GM10248 (cell line): ENCODE measurements at regions not wholly inside any gene's neighbourhood (a gene's known extent, or its start where the extent isn't known, plus 50 kb on each side); places are given as distances from the start of the nearest gene placed in this dataset.

Experiments
- CTCF ChIA-PET: fragments of 300-600 bp; sonication (Branson Sonifier 250); formaldehyde crosslinking; extraction: SDS; loops from one replicate; lab custom pipeline; 2021; ENCODE audit warnings: antibody characterized with exemption; lab: Yijun Ruan, JAX
- POLR2A ChIA-PET: fragments of 350-650 bp; sonication (Branson Sonifier 250); formaldehyde crosslinking; extraction: SDS; loops from one replicate; lab custom pipeline; 2020; ENCODE audit warnings: antibody characterized with exemption; lab: Yijun Ruan, JAX
- DNase-seq: peaks from one replicate; pipeline ENCODE4 v3.0.0; 2012; ENCODE audit errors: extremely low spot score
- TF ChIP-seq, protein P1 (sequence below): IDR thresholded peaks from 2 replicates; pipeline ENCODE4 v1.5.1; 2012; ENCODE audit warnings: mild to moderate bottlenecking, low read depth; ENCODE audit errors: extremely low read depth, missing control alignments, control extremely low read depth

DNA sequence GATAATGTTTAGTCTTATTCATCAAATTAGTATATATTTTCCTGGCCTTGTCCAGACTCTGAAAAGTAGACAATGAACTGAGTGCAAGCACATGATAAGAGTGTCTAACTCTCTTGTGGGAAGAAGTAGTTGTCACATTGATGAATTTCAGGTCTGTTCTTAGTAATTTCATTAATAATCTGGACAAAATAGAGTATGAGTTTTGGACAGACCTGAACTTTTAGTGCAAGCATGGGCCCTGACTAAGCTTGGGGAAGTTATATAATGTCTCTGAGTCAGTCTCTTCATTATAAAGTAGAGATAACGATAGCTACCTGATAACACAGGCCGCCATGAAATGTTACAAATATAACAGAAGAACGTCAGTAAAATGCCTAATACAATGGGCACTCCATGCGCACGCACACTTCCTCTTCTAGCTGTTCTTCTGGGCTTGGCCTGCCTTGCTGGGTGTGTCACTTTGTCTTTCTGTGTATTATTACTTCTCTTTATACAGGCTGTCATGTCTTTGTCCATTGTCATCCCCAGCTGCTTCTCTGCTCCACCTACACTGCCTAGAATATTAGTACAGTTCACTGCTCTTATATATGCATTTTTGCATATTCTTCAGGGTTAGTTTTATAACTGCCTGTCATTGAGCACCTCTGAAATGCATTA is 129.1 kb upstream of the HTR2A start:
- ChIA-PET CTCF (interaction anchor here (1.0 kb wide), 1 partner anchor 12 kb away, joined by 3 read pairs; no protein-coding TSS in a partner anchor), POLR2A (no interaction called here)
- no peak for DNase-seq
- TF ChIP-seq, protein P1, sequence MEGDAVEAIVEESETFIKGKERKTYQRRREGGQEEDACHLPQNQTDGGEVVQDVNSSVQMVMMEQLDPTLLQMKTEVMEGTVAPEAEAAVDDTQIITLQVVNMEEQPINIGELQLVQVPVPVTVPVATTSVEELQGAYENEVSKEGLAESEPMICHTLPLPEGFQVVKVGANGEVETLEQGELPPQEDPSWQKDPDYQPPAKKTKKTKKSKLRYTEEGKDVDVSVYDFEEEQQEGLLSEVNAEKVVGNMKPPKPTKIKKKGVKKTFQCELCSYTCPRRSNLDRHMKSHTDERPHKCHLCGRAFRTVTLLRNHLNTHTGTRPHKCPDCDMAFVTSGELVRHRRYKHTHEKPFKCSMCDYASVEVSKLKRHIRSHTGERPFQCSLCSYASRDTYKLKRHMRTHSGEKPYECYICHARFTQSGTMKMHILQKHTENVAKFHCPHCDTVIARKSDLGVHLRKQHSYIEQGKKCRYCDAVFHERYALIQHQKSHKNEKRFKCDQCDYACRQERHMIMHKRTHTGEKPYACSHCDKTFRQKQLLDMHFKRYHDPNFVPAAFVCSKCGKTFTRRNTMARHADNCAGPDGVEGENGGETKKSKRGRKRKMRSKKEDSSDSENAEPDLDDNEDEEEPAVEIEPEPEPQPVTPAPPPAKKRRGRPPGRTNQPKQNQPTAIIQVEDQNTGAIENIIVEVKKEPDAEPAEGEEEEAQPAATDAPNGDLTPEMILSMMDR, result no peak

DNA sequence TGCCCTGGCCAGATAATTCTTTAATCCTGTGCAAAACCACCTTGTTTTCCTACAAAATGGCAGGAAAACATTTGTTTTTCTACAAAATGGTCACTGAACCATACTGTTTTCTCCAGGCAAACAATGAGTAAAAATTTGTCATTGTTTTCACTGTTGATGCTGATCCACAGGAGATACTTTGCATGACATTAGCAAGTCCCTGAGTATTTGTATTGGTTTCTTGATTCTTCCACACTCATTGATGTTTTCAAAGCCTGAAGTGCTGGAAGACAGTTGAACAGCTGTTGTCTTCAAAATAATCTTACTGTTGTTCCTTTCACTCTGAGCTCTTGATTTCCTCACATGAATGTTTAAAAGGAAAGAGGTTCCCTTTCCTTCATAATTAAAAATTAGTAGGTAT is 123.1 kb upstream of the HTR2A start:
- no peak for DNase-seq
- TF ChIP-seq, protein P1, result no peak
- POLR2A ChIA-PET, result no interaction called here
- CTCF ChIA-PET, result no interaction called here

DNA sequence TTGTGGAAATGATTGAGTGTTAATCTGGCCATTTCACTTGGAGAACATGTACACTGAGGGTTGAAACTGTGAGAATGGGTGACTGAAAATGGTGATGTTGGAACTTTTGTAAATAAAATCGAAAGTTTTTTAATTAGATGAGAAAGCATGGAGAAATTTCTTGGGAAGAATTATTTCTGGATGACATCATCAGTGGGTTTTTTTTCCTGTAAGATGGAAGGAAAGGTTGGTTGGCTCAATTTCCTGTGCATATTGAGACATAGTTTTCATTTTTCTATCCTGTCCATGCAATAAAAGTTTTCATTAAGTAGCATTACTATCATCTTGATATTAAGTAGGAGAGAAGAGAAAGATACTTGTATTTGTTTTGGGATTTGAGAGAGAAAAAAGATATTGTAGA is 120.6 kb upstream of the HTR2A start:
- CTCF ChIA-PET, result no interaction called here
- TF ChIP-seq, protein P1, result no peak
- no peak for DNase-seq
- POLR2A ChIA-PET, result no interaction called here

DNA sequence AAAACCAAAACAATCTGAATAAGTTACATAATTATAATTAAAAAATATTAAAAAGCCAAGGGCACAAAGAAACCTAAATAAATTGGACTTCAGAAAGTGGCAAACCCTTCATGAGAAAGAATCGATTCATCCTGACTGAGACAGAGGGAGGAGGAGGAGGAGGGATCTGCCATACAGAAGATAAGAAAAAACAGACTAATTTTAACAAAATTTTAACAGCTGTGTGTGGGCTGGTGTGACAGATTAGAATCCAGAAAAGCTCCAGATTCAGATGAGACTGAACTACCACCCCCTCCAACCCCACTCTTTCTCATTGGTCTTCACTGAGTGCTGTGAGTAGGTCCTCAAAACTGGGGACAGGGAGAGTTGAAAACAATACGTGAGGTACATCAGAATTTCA is 111.5 kb upstream of the HTR2A start:
- TF ChIP-seq, protein P1, result no peak
- ChIA-PET POLR2A (no interaction called here), CTCF (interaction anchor here (1.3 kb wide), 1 partner anchor 47 kb away, joined by 3 read pairs; no protein-coding TSS in a partner anchor)
- DNase-seq, result no peak

DNA sequence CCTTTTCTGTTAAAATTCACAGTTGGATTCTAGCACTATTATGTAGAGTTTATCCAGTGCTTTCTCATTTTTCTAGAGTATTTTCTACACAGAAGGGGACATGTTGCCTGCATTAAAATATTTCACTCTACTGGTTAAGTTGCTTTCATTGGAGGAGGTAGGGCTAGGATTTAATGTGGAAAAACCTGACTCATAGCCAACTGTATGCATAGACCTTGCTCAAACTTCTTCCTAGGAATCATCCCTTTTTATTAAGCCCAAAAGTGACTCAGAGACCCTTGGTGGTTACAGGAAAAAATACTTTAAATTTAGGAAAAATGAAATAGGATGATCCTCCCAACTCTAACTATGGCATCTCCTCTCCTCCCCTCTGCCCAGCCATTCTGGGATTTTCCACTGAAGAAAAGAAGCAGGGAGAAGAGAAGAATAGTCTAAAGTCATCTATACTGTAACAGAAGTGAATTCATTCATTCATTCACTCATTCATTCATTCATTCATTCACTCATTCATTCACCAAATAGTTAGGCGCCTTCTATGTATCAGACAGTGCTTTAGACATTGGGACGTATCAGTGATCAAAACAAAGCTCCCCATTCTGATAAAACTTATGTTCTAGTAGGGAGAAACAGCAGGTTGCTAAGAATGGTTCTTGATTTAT is 109.0 kb upstream of the HTR2A start:
- no peak for DNase-seq
- TF ChIP-seq, protein P1, result no peak
- ChIA-PET CTCF (no interaction called here), POLR2A (no interaction called here)

DNA sequence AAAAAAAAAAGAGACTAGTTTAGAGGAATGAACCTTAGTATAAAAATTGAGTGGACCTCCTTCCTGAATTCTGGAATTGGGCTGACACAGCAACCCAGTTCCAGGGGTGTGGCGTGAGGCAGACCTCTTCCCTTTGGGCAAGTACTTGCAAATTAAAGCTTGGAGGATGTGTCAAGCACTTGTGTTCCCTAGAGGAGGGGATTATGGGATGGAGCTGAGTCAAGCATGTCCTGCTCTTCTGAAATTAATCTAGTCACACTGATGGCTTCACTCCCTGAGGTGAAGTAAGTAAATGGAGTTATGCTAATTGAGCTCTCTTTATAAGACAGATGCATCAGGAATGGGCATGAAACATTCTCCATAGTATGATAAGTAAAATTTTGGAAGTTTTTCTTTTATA is 107.7 kb upstream of the HTR2A start:
- ChIA-PET POLR2A (no interaction called here), CTCF (interaction anchor here (1.1 to 1.5 kb wide), 4 partner anchors 8 to 30 kb away, joined by 4 to 15 read pairs (median 5); no protein-coding TSS in a partner anchor)
- DNase-seq, result no peak
- TF ChIP-seq, protein P1, result no peak
